ENCODE measurements at regions not wholly inside any gene's neighbourhood (a gene's known extent, or its start where the extent isn't known, plus 50 kb on each side); places are given as distances from the start of the nearest gene placed in this dataset.

GRCh38 chr18:65995206-65995605, 244.4 kb downstream of the CDH7 start:
- no peak for DNase-seq (ENCODE audit: low read depth)
- TF ChIP-seq MAX (IDR thresholded peaks at IDR 0.05; ENCODE audit: low read depth, low read length) (no peak), POLR2A (IDR thresholded peaks at IDR 0.05; ENCODE audit: extremely low read depth, insufficient read length) (no peak), MYC (IDR thresholded peaks at IDR 0.05; ENCODE audit: low read depth, low read length) (no peak), CTCF (IDR thresholded peaks at IDR 0.05; ENCODE audit: low read depth, low read length) (no peak)
- H3K4me3 ChIP-seq (ENCODE audit: low read depth, low read length): no peak overlapping the region

GRCh38 chr18:65994302-65994701, 243.5 kb downstream of the CDH7 start:
- TF ChIP-seq POLR2A (IDR thresholded peaks at IDR 0.05; ENCODE audit: extremely low read depth, insufficient read length) (no peak), MAX (IDR thresholded peaks at IDR 0.05; ENCODE audit: low read depth, low read length) (no peak), MYC (IDR thresholded peaks at IDR 0.05; ENCODE audit: low read depth, low read length) (no peak), CTCF (IDR thresholded peaks at IDR 0.05; ENCODE audit: low read depth, low read length) (no peak)
- no peak overlapping the region for H3K4me3 ChIP-seq (ENCODE audit: low read depth, low read length)
- no peak for DNase-seq (ENCODE audit: low read depth)

GRCh38 chr18:65990944-65991708, 240.3 kb downstream of the CDH7 start:
- H3K4me3 ChIP-seq (ENCODE audit: low read depth, low read length): no peak overlapping the region
- DNase-seq (ENCODE audit: low read depth): no peak
- TF ChIP-seq MAX (IDR thresholded peaks at IDR 0.05; ENCODE audit: low read depth, low read length): no peak
- no peak for TF ChIP-seq POLR2A (IDR thresholded peaks at IDR 0.05; ENCODE audit: extremely low read depth, insufficient read length)
- TF ChIP-seq CTCF (IDR thresholded peaks at IDR 0.05; ENCODE audit: low read depth, low read length): no peak
- no peak for TF ChIP-seq MYC (IDR thresholded peaks at IDR 0.05; ENCODE audit: low read depth, low read length)

- H3K4me3 ChIP-seq (ENCODE audit: low read depth, low read length): no peak overlapping the region
- TF ChIP-seq MYC (IDR thresholded peaks at IDR 0.05; ENCODE audit: low read depth, low read length) (no peak), MAX (IDR thresholded peaks at IDR 0.05; ENCODE audit: low read depth, low read length) (no peak), POLR2A (IDR thresholded peaks at IDR 0.05; ENCODE audit: extremely low read depth, insufficient read length) (no peak), CTCF (IDR thresholded peaks at IDR 0.05; ENCODE audit: low read depth, low read length) (no peak)
- DNase-seq (ENCODE audit: low read depth): no peak
These were observed 239.4 kb downstream of the CDH7 start for GRCh38 chr18:65990174-65990690.

GRCh38 chr18:65988972-65989371, 238.2 kb downstream of the CDH7 start:
- TF ChIP-seq MAX (IDR thresholded peaks at IDR 0.05; ENCODE audit: low read depth, low read length) (no peak), POLR2A (IDR thresholded peaks at IDR 0.05; ENCODE audit: extremely low read depth, insufficient read length) (no peak), CTCF (IDR thresholded peaks at IDR 0.05; ENCODE audit: low read depth, low read length) (no peak), MYC (IDR thresholded peaks at IDR 0.05; ENCODE audit: low read depth, low read length) (no peak)
- no peak overlapping the region for H3K4me3 ChIP-seq (ENCODE audit: low read depth, low read length)
- DNase-seq (ENCODE audit: low read depth): no peak

Measured in NB4 (cell line).